Neural progenitor cell (in vitro differentiated cells): ENCODE measurements at regions not wholly inside any gene's neighbourhood (a gene's known extent, or its start where the extent isn't known, plus 50 kb on each side); places are given as distances from the start of the nearest gene placed in this dataset.

Source experiments
- DNase-seq: peaks from one replicate; pipeline ENCODE4 v3.0.0-alpha.2; 2016; ENCODE audit warnings: low spot score
- H2AFZ ChIP-seq: fragments of 200-600 bp; sonication (generic); replicated peaks from 2 replicates; pipeline ENCODE4 v1.6.1; 2016; ENCODE audit warnings: antibody characterized with exemption
- H3F3A ChIP-seq: fragments of 200-600 bp; sonication (generic); 2 replicates; pipeline ENCODE4 v1.6.1; 2016; ENCODE audit warnings: antibody characterized with exemption, low read depth
- H3K27ac ChIP-seq: fragments of 200-600 bp; sonication (generic); 2 replicates; pipeline ENCODE4 v1.5.1; 2016; ENCODE audit warnings: mild to moderate bottlenecking
- H3K27me3 ChIP-seq: fragments of 200-600 bp; sonication (generic); 2 replicates; pipeline ENCODE4 v1.6.1; 2016; ENCODE audit warnings: mild to moderate bottlenecking, moderate library complexity
- H3K36me3 ChIP-seq: fragments of 200-600 bp; sonication (generic); 2 replicates; pipeline ENCODE4 v1.5.1; 2016
- H3K4me1 ChIP-seq: fragments of 200-600 bp; sonication (generic); 2 replicates; pipeline ENCODE4 v1.6.1; 2016; ENCODE audit warnings: mixed run types
- H3K4me2 ChIP-seq: fragments of 200-600 bp; sonication (generic); 2 replicates; pipeline ENCODE4 v1.6.1; 2016
- H3K4me3 ChIP-seq: fragments of 200-600 bp; sonication (generic); 2 replicates; pipeline ENCODE4 v1.5.1; 2016
- H3K79me2 ChIP-seq: fragments of 200-600 bp; sonication (generic); 2 replicates; pipeline ENCODE4 v1.6.1; 2016; ENCODE audit warnings: low read depth
- H3K9ac ChIP-seq: fragments of 200-600 bp; sonication (generic); 2 replicates; pipeline ENCODE4 v1.6.1; 2016
- H3K9me3 ChIP-seq: fragments of 200-600 bp; sonication (generic); 2 replicates; pipeline ENCODE4 v1.5.1; 2016; ENCODE audit warnings: low read depth
- H4K20me1 ChIP-seq: fragments of 200-600 bp; sonication (generic); 2 replicates; pipeline ENCODE4 v1.6.1; 2016; ENCODE audit warnings: low read depth
- H3K27ac Mint-ChIP-seq: 3 replicates; pipeline ENCODE4 v1.8.0; 2021; ENCODE audit warnings: mixed read lengths
- H3K27me3 Mint-ChIP-seq: 2 replicates; pipeline ENCODE4 v1.8.0; 2022; ENCODE audit warnings: low read depth, mild to moderate bottlenecking, inconsistent platforms, moderate library complexity, mixed read lengths; ENCODE audit not compliant: insufficient read depth
- H3K36me3 Mint-ChIP-seq: 3 replicates; pipeline ENCODE4 v1.8.0; 2021; ENCODE audit warnings: mixed read lengths
- H3K4me1 Mint-ChIP-seq: 3 replicates; pipeline ENCODE4 v1.8.0; 2021; ENCODE audit warnings: mixed read lengths
- H3K4me3 Mint-ChIP-seq: 3 replicates; pipeline ENCODE4 v1.8.0; 2021; ENCODE audit warnings: mild to moderate bottlenecking, moderate library complexity, mixed read lengths
- H3K9me3 Mint-ChIP-seq: 3 replicates; pipeline ENCODE4 v1.8.0; 2020; ENCODE audit warnings: mixed read lengths
- EZH2 ChIP-seq: fragments of 200-600 bp; sonication (generic); IDR thresholded peaks from 2 replicates; pipeline ENCODE4 v1.6.1; 2017; ENCODE audit warnings: antibody characterized with exemption, mild to moderate bottlenecking, moderate library complexity
- EZH2phosphoT487 ChIP-seq: fragments of 200-600 bp; sonication (generic); IDR thresholded peaks from 2 replicates; pipeline ENCODE4 v1.6.1; 2017; ENCODE audit warnings: antibody characterized with exemption
- TF ChIP-seq, protein P1 (sequence below): fragments of 200-600 bp; sonication (generic); IDR thresholded peaks from 2 replicates; pipeline ENCODE4 v1.5.1; 2017; ENCODE audit warnings: antibody characterized with exemption, mild to moderate bottlenecking

GRCh38 chr12:70185301-70185700 lies 57.9 kb upstream of the CNOT2 start:
- Histone ChIP-seq H2AFZ (no peak overlapping the region), H3K9ac (no peak overlapping the region), H3K9me3 (no peaks in the 10 kb centered on the region), H3K4me1 (no peaks in the 10 kb centered on the region), H3K4me2 (no peak overlapping the region), H3K4me3 (no peak overlapping the region), H3K79me2 (no peaks in the 10 kb centered on the region), H3K36me3 (no peaks in the 10 kb centered on the region), H3F3A (no peaks in the 10 kb centered on the region), H3K27me3 (no peaks in the 10 kb centered on the region), H4K20me1 (no peaks in the 10 kb centered on the region), H3K27ac (no peak overlapping the region)
- H3K27me3 Mint-ChIP-seq, result peaks cover 2% of the 10 kb centered on the region
- no peak for DNase-seq
- TF ChIP-seq, protein P1, sequence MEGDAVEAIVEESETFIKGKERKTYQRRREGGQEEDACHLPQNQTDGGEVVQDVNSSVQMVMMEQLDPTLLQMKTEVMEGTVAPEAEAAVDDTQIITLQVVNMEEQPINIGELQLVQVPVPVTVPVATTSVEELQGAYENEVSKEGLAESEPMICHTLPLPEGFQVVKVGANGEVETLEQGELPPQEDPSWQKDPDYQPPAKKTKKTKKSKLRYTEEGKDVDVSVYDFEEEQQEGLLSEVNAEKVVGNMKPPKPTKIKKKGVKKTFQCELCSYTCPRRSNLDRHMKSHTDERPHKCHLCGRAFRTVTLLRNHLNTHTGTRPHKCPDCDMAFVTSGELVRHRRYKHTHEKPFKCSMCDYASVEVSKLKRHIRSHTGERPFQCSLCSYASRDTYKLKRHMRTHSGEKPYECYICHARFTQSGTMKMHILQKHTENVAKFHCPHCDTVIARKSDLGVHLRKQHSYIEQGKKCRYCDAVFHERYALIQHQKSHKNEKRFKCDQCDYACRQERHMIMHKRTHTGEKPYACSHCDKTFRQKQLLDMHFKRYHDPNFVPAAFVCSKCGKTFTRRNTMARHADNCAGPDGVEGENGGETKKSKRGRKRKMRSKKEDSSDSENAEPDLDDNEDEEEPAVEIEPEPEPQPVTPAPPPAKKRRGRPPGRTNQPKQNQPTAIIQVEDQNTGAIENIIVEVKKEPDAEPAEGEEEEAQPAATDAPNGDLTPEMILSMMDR, result no peak
- TF ChIP-seq EZH2 (no peak), EZH2phosphoT487 (no peak)
- no peak overlapping the region for H3K4me3 Mint-ChIP-seq
- H3K9me3 Mint-ChIP-seq, result peaks cover 2% of the 10 kb centered on the region
- H3K4me1 Mint-ChIP-seq, result no peaks in the 10 kb centered on the region
- H3K36me3 Mint-ChIP-seq, result no peaks in the 10 kb centered on the region
- no peak overlapping the region for H3K27ac Mint-ChIP-seq

GRCh38 chr12:70186436-70186835 lies 56.8 kb upstream of the CNOT2 start:
- Histone ChIP-seq H3K9ac (no peak overlapping the region), H2AFZ (no peak overlapping the region), H3F3A (no peaks in the 10 kb centered on the region), H3K9me3 (no peaks in the 10 kb centered on the region), H3K4me2 (no peak overlapping the region), H3K36me3 (no peaks in the 10 kb centered on the region), H3K79me2 (no peaks in the 10 kb centered on the region), H3K4me3 (no peak overlapping the region), H3K27me3 (no peaks in the 10 kb centered on the region), H3K4me1 (no peaks in the 10 kb centered on the region), H3K27ac (no peak overlapping the region), H4K20me1 (no peaks in the 10 kb centered on the region)
- no peaks in the 10 kb centered on the region for H3K36me3 Mint-ChIP-seq
- H3K4me1 Mint-ChIP-seq, result no peaks in the 10 kb centered on the region
- H3K27ac Mint-ChIP-seq, result no peak overlapping the region
- H3K27me3 Mint-ChIP-seq, result peaks cover 2% of the 10 kb centered on the region
- no peak for DNase-seq
- no peak overlapping the region for H3K4me3 Mint-ChIP-seq
- TF ChIP-seq EZH2phosphoT487 (no peak), EZH2 (no peak)
- TF ChIP-seq, protein P1, result no peak
- peaks cover 2% of the 10 kb centered on the region for H3K9me3 Mint-ChIP-seq

DNA sequence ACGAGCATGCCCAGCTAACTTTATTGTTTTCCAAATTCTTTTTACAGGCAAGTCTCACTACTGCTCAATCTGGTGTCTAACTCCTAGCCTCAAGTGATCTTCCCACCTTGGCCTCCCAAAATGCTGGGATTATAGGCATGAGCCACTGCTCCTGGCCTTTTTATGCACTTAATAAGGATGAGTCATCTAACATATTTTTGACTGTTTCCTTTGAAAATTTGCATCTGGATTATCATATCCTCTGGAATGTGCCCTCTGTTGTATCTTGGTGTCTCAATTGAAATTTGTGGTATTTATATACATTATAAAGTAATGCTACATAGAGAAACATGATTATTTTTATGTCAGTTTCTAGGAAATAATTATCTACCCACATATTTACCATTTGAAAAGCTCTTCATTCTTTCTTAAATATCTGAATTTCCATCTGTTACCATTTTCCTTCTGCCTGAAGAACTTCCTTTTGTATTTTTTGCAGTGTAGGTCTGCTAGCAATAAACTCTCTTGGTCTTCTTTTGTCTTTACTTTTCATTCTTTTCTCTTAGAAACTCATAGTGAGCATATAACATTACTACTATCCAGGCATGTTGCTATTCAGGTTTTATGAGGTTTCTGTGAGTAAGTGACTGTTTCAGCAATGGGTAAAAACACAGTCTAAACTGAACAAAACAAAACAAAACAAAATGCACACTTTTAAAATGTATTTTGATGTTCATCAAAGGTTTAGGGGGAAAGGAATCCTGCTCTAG lies 52.8 kb upstream of the CNOT2 start:
- Histone ChIP-seq H3K79me2 (no peaks in the 10 kb centered on the region), H4K20me1 (no peaks in the 10 kb centered on the region), H3K27ac (no peak overlapping the region), H3K27me3 (no peaks in the 10 kb centered on the region), H3K9me3 (no peaks in the 10 kb centered on the region), H3K4me1 (no peaks in the 10 kb centered on the region), H3K4me2 (no peak overlapping the region), H3K4me3 (no peak overlapping the region), H2AFZ (no peak overlapping the region), H3K9ac (no peak overlapping the region), H3F3A (no peaks in the 10 kb centered on the region), H3K36me3 (no peaks in the 10 kb centered on the region)
- TF ChIP-seq EZH2 (no peak), EZH2phosphoT487 (no peak)
- TF ChIP-seq, protein P1, result no peak
- no peak overlapping the region for H3K27ac Mint-ChIP-seq
- H3K9me3 Mint-ChIP-seq, result no peaks in the 10 kb centered on the region
- H3K4me1 Mint-ChIP-seq, result peaks cover 2% of the 10 kb centered on the region
- H3K36me3 Mint-ChIP-seq, result no peaks in the 10 kb centered on the region
- H3K27me3 Mint-ChIP-seq, result no peaks in the 10 kb centered on the region
- H3K4me3 Mint-ChIP-seq, result no peak overlapping the region
- no peak for DNase-seq
